NCI-H2081 treated with DMSO at 0.1 percent for 48 hours (cell line): ENCODE measurements at regions not wholly inside any gene's neighbourhood (a gene's known extent, or its start where the extent isn't known, plus 50 kb on each side); places are given as distances from the start of the nearest gene placed in this dataset.
"Not testable (repeated sequence)": the region's sequence is repeated elsewhere in the genome, so short reads cannot be mapped to it uniquely, and the experiment has no call there.

Source experiments
- DNase-seq: peaks from one replicate; lab custom pipeline; 2025; lab: John Stamatoyannopoulos, UW

GRCh38 chr14:43413084-43413483 lies 1094.0 kb downstream of the FSCB start:
- DNase-seq, result no peak

GRCh38 chr14:43411841-43412240 lies 1095.2 kb downstream of the FSCB start:
- no peak for DNase-seq

- DNase-seq, result no peak
Observed at GRCh38 chr14:43410631-43411030, 1096.5 kb downstream of the FSCB start.

- DNase-seq, result no peak
Observed at GRCh38 chr14:43408472-43408871, 1098.6 kb downstream of the FSCB start.

- DNase-seq, result no peak
Observed at GRCh38 chr14:43407706-43408105, 1099.4 kb downstream of the FSCB start.

- DNase-seq, result no peak
Observed at GRCh38 chr14:43406931-43407330, 1100.2 kb downstream of the FSCB start.

- no peak for DNase-seq
Observed at GRCh38 chr14:43399289-43399688, 1107.8 kb downstream of the FSCB start.

- DNase-seq, result not testable (repeated sequence)
Observed at GRCh38 chr14:43370565-43370896, 1136.6 kb downstream of the FSCB start.

GRCh38 chr14:43369710-43370564 lies 1137.1 kb downstream of the FSCB start:
- no peak for DNase-seq

- no peak for DNase-seq
Observed at GRCh38 chr14:43362586-43362985, 1144.5 kb downstream of the FSCB start.

GRCh38 chr14:43361751-43362150 lies 1145.3 kb downstream of the FSCB start:
- DNase-seq, result no peak

- no peak for DNase-seq
Observed at GRCh38 chr14:43360239-43360638, 1146.8 kb downstream of the FSCB start.

GRCh38 chr14:43359317-43359716 lies 1147.8 kb downstream of the FSCB start:
- no peak for DNase-seq

- DNase-seq, result no peak
Observed at GRCh38 chr14:43356979-43357545, 1150.0 kb downstream of the FSCB start.

GRCh38 chr14:43356382-43356781 lies 1150.7 kb downstream of the FSCB start:
- no peak for DNase-seq

GRCh38 chr14:43341921-43342320 lies 1165.2 kb downstream of the FSCB start:
- no peak for DNase-seq

- DNase-seq, result no peak
Observed at GRCh38 chr14:43338713-43339112, 1168.4 kb downstream of the FSCB start.

GRCh38 chr14:43336351-43336750 lies 1170.7 kb downstream of the FSCB start:
- no peak for DNase-seq

- not testable (repeated sequence) for DNase-seq
Observed at GRCh38 chr14:43326501-43327407, 1180.3 kb downstream of the FSCB start.

GRCh38 chr14:43316427-43316826 lies 1190.7 kb downstream of the FSCB start:
- DNase-seq, result no peak

- no peak for DNase-seq
Observed at GRCh38 chr14:43313719-43314118, 1193.4 kb downstream of the FSCB start.

GRCh38 chr14:43308421-43309110 lies 1198.5 kb downstream of the FSCB start:
- no peak for DNase-seq
